ENCODE measurements at regions not wholly inside any gene's neighbourhood (a gene's known extent, or its start where the extent isn't known, plus 50 kb on each side); places are given as distances from the start of the nearest gene placed in this dataset.

- Mint-ChIP-seq H3K4me3 (no peak overlapping the region), H3K27ac (no peak overlapping the region), H3K36me3 (no peaks in the 10 kb centered on the region), H3K4me1 (peaks cover 8% of the 10 kb centered on the region), H3K9me3 (no peaks in the 10 kb centered on the region), H3K27me3 (ENCODE audit: insufficient read depth, low read depth) (peaks cover 6% of the 10 kb centered on the region)
- Histone ChIP-seq H3K4me2 (no peak overlapping the region), H3K4me1 (no peaks in the 10 kb centered on the region), H3K27me3 (no peaks in the 10 kb centered on the region), H3K27ac (no peak overlapping the region), H3K36me3 (no peaks in the 10 kb centered on the region), H3F3A (ENCODE audit: low read depth) (no peaks in the 10 kb centered on the region), H3K79me2 (ENCODE audit: low read depth) (no peaks in the 10 kb centered on the region), H2AFZ (replicated peaks) (no peak overlapping the region), H3K9me3 (ENCODE audit: low read depth) (no peaks in the 10 kb centered on the region), H4K20me1 (ENCODE audit: low read depth) (no peaks in the 10 kb centered on the region), H3K9ac (no peak overlapping the region), H3K4me3 (no peak overlapping the region)
- TF ChIP-seq EZH2 (IDR thresholded peaks at IDR 0.05) (no peak), EZH2phosphoT487 (IDR thresholded peaks at IDR 0.05) (no peak), CTCF (IDR thresholded peaks at IDR 0.05) (no peak)
- no peak for DNase-seq (ENCODE audit: low spot score)
Measured at GRCh38 chr3:89847955-89848354, 740.5 kb downstream of the EPHA3 start.

GRCh38 chr3:89851974-89852621 lies 744.7 kb downstream of the EPHA3 start:
- peak; percentile 86 for DNase-seq (ENCODE audit: low spot score)
- Histone ChIP-seq H3K4me1 (no peaks in the 10 kb centered on the region), H3K4me3 (no peak overlapping the region), H2AFZ (replicated peaks) (no peak overlapping the region), H3K36me3 (no peaks in the 10 kb centered on the region), H3K27me3 (no peaks in the 10 kb centered on the region), H3K79me2 (ENCODE audit: low read depth) (no peaks in the 10 kb centered on the region), H3K9me3 (ENCODE audit: low read depth) (no peaks in the 10 kb centered on the region), H3K9ac (no peak overlapping the region), H3K4me2 (no peak overlapping the region), H3K27ac (no peak overlapping the region), H3F3A (ENCODE audit: low read depth) (no peaks in the 10 kb centered on the region), H4K20me1 (ENCODE audit: low read depth) (no peaks in the 10 kb centered on the region)
- TF ChIP-seq EZH2phosphoT487 (IDR thresholded peaks at IDR 0.05), result no peak
- TF ChIP-seq CTCF (IDR thresholded peaks at IDR 0.05), result peak; percentile 94
- Mint-ChIP-seq H3K27ac (peak overlapping the region; percentile 33), H3K4me3 (no peak overlapping the region), H3K4me1 (peaks cover 8% of the 10 kb centered on the region), H3K36me3 (peaks cover 2% of the 10 kb centered on the region), H3K27me3 (ENCODE audit: insufficient read depth, low read depth) (peaks cover 6% of the 10 kb centered on the region), H3K9me3 (no peaks in the 10 kb centered on the region)

GRCh38 chr3:89859757-89860156 lies 752.3 kb downstream of the EPHA3 start:
- DNase-seq (ENCODE audit: low spot score), result no peak
- H3K9me3 ChIP-seq (ENCODE audit: low read depth), result no peaks in the 10 kb centered on the region
- H3K4me3 ChIP-seq, result no peak overlapping the region
- H3K9ac ChIP-seq, result no peak overlapping the region
- no peaks in the 10 kb centered on the region for H3K36me3 ChIP-seq
- H3K4me1 Mint-ChIP-seq, result no peaks in the 10 kb centered on the region
- H3K27me3 Mint-ChIP-seq (ENCODE audit: insufficient read depth, low read depth), result peaks cover 2% of the 10 kb centered on the region
- no peak overlapping the region for H3K27ac Mint-ChIP-seq
- no peaks in the 10 kb centered on the region for H3K79me2 ChIP-seq (ENCODE audit: low read depth)
- H3K4me2 ChIP-seq, result no peak overlapping the region
- H3F3A ChIP-seq (ENCODE audit: low read depth), result no peaks in the 10 kb centered on the region
- peak overlapping the region; percentile 43 for H2AFZ ChIP-seq (replicated peaks)
- H4K20me1 ChIP-seq (ENCODE audit: low read depth), result no peaks in the 10 kb centered on the region
- peaks cover 3% of the 10 kb centered on the region for H3K9me3 Mint-ChIP-seq
- no peaks in the 10 kb centered on the region for H3K27me3 ChIP-seq
- peaks cover 2% of the 10 kb centered on the region for H3K36me3 Mint-ChIP-seq
- H3K4me3 Mint-ChIP-seq, result no peak overlapping the region
- no peak for TF ChIP-seq EZH2 (IDR thresholded peaks at IDR 0.05)
- no peak for TF ChIP-seq EZH2phosphoT487 (IDR thresholded peaks at IDR 0.05)
- TF ChIP-seq CTCF (IDR thresholded peaks at IDR 0.05), result no peak
- H3K4me1 ChIP-seq, result no peaks in the 10 kb centered on the region
- no peak overlapping the region for H3K27ac ChIP-seq

Measured in neural progenitor cell (in vitro differentiated cells).